H9 (cell line): ENCODE measurements at regions not wholly inside any gene's neighbourhood (a gene's known extent, or its start where the extent isn't known, plus 50 kb on each side); places are given as distances from the start of the nearest gene placed in this dataset.

ENCODE experiments used
- DNase-seq: peaks from one replicate; pipeline ENCODE4 v3.0.0-alpha.2; 2017
- H2AFZ ChIP-seq: one replicate; pipeline ENCODE4 v1.6.1; 2013; ENCODE audit warnings: mild to moderate bottlenecking, low read length, control low read depth, moderate library complexity
- H2AK5ac ChIP-seq: 2 replicates; pipeline ENCODE4 v1.6.1; 2013; ENCODE audit warnings: low read length, control low read depth, mixed read lengths; ENCODE audit not compliant: insufficient read length
- H2BK120ac ChIP-seq: one replicate; pipeline ENCODE4 v1.6.1; 2013; ENCODE audit warnings: low read depth, mild to moderate bottlenecking, low read length, control low read depth, inconsistent platforms; ENCODE audit not compliant: poor library complexity, severe bottlenecking
- H2BK12ac ChIP-seq: 2 replicates; pipeline ENCODE4 v1.6.1; 2013; ENCODE audit warnings: low read length, control low read depth, mixed read lengths, low read depth; ENCODE audit not compliant: insufficient read length
- H2BK15ac ChIP-seq: 2 replicates; pipeline ENCODE4 v1.6.1; 2013; ENCODE audit warnings: low read depth, low read length, control low read depth
- H2BK20ac ChIP-seq: one replicate; pipeline ENCODE4 v1.6.1; 2013; ENCODE audit warnings: low read depth, mild to moderate bottlenecking, low read length, control low read depth, inconsistent platforms; ENCODE audit not compliant: poor library complexity, severe bottlenecking
- H2BK5ac ChIP-seq: 2 replicates; pipeline ENCODE4 v1.6.1; 2013; ENCODE audit warnings: low read length, control low read depth, mixed read lengths; ENCODE audit not compliant: insufficient read length
- H3K14ac ChIP-seq: 2 replicates; pipeline ENCODE4 v1.6.1; 2013; ENCODE audit warnings: low read length, control low read depth; ENCODE audit not compliant: insufficient read depth
- H3K18ac ChIP-seq: 2 replicates; pipeline ENCODE4 v1.6.1; 2013; ENCODE audit warnings: low read depth, mild to moderate bottlenecking, mixed read lengths, low read length, control low read depth; ENCODE audit not compliant: insufficient read length
- H3K23ac ChIP-seq: 2 replicates; pipeline ENCODE4 v1.6.1; 2013; ENCODE audit warnings: low read length, control low read depth, mixed read lengths, low read depth; ENCODE audit not compliant: insufficient read length
- H3K23me2 ChIP-seq: 2 replicates; pipeline ENCODE4 v1.6.1; 2013; ENCODE audit warnings: low read depth, mild to moderate bottlenecking, mixed read lengths, low read length, control low read depth; ENCODE audit not compliant: insufficient read length, poor library complexity, severe bottlenecking
- H3K27ac ChIP-seq: 2 replicates; pipeline ENCODE4 v1.5.1; 2013; ENCODE audit warnings: low read length, control low read depth, mixed read lengths, low read depth; ENCODE audit not compliant: insufficient read length
- H3K27me3 ChIP-seq: 2 replicates; pipeline ENCODE4 v1.6.1; 2013; ENCODE audit warnings: low read length, control low read depth, inconsistent platforms; ENCODE audit not compliant: insufficient read depth
- H3K4ac ChIP-seq: 2 replicates; pipeline ENCODE4 v1.6.1; 2013; ENCODE audit warnings: low read depth, mild to moderate bottlenecking, control low read depth, inconsistent platforms, low read length, moderate library complexity
- H3K4me1 ChIP-seq: 2 replicates; pipeline ENCODE4 v1.6.1; 2013; ENCODE audit warnings: low read length, control low read depth, inconsistent platforms; ENCODE audit not compliant: insufficient read depth
- H3K4me2 ChIP-seq: 2 replicates; pipeline ENCODE4 v1.6.1; 2013; ENCODE audit warnings: low read length, control low read depth, mixed read lengths; ENCODE audit not compliant: insufficient read length, insufficient read depth
- H3K56ac ChIP-seq: 2 replicates; pipeline ENCODE4 v1.6.1; 2013; ENCODE audit warnings: low read depth, mild to moderate bottlenecking, mixed read lengths, low read length, control low read depth; ENCODE audit not compliant: insufficient read length
- H3K79me1 ChIP-seq: 2 replicates; pipeline ENCODE4 v1.6.1; 2013; ENCODE audit warnings: low read depth, mild to moderate bottlenecking, moderate library complexity, low read length, control low read depth, inconsistent platforms; ENCODE audit not compliant: insufficient read depth, poor library complexity, severe bottlenecking
- H3K79me2 ChIP-seq: 2 replicates; pipeline ENCODE4 v1.6.1; 2013; ENCODE audit warnings: low read length, control low read depth, inconsistent platforms; ENCODE audit not compliant: insufficient read depth
- H3K9ac ChIP-seq: 2 replicates; pipeline ENCODE4 v1.6.1; 2013; ENCODE audit warnings: low read length, control low read depth, mixed read lengths; ENCODE audit not compliant: insufficient read length; ENCODE audit errors: extremely low read depth
- H3K9me3 ChIP-seq: one replicate; pipeline ENCODE4 v1.6.1; 2013; ENCODE audit warnings: low read depth, low read length, inconsistent platforms; ENCODE audit not compliant: control insufficient read depth
- H3T11ph ChIP-seq: one replicate; pipeline ENCODE4 v1.6.1; 2013; ENCODE audit warnings: mild to moderate bottlenecking, low read length, control low read depth, inconsistent platforms
- H4K20me1 ChIP-seq: one replicate; pipeline ENCODE4 v1.6.1; 2013; ENCODE audit not compliant: control insufficient read depth, insufficient read length, insufficient read depth
- H4K5ac ChIP-seq: 2 replicates; pipeline ENCODE4 v1.6.1; 2013; ENCODE audit warnings: low read depth, mild to moderate bottlenecking, mixed read lengths, low read length, control low read depth; ENCODE audit not compliant: insufficient read length
- H4K8ac ChIP-seq: replicated peaks from 2 replicates; pipeline ENCODE4 v1.6.1; 2013; ENCODE audit warnings: low read length, control low read depth, mixed read lengths, low read depth; ENCODE audit not compliant: insufficient read length
- H4K91ac ChIP-seq: 2 replicates; pipeline ENCODE4 v1.6.1; 2013; ENCODE audit warnings: low read depth, mild to moderate bottlenecking, moderate library complexity, mixed read lengths, low read length, control low read depth; ENCODE audit not compliant: insufficient read length
- H3K27ac Mint-ChIP-seq, 3 experiments: 2 replicates in 2 of 3; 3 replicates in 1 of 3; pipeline ENCODE4 v1.8.0; 2020 to 2021; ENCODE audit warnings: mixed read lengths in 3 of 3, mild to moderate bottlenecking in 1 of 3, moderate library complexity in 1 of 3
- H3K27me3 Mint-ChIP-seq: 2 replicates; pipeline ENCODE4 v1.8.0; 2021; ENCODE audit warnings: low read depth, mild to moderate bottlenecking, moderate library complexity, mixed read lengths
- H3K36me3 Mint-ChIP-seq, 3 experiments: 2 replicates in 2 of 3; 3 replicates in 1 of 3; pipeline ENCODE4 v1.8.0; 2020 to 2021; ENCODE audit warnings: low read depth in 3 of 3, mixed read lengths in 3 of 3; ENCODE audit not compliant: insufficient read depth in 1 of 3
- H3K4me1 Mint-ChIP-seq, 2 experiments: 2 replicates each; pipeline ENCODE4 v1.8.0; 2020; ENCODE audit warnings: mixed read lengths in 2 of 2
- H3K4me3 Mint-ChIP-seq, 2 experiments: 2 replicates in 1 of 2; 3 replicates in 1 of 2; pipeline ENCODE4 v1.8.0; 2020 to 2021; ENCODE audit warnings: mild to moderate bottlenecking in 2 of 2, mixed read lengths in 2 of 2, moderate library complexity in 1 of 2
- H3K9me3 Mint-ChIP-seq, 2 experiments: 2 replicates in 1 of 2; 3 replicates in 1 of 2; pipeline ENCODE4 v1.8.0; 2020; ENCODE audit warnings: mild to moderate bottlenecking in 2 of 2, mixed read lengths in 2 of 2, moderate library complexity in 1 of 2
- WGBS: extraction: QIAGEN DNeasy Blood & Tissue Kit; methylation state at CpG from one replicate; pipeline ENCODE4 v1.1.7; 2013; ENCODE audit warnings: missing lambda C conversion rate, low lambda C conversion rate, mixed read lengths; ENCODE audit not compliant: insufficient read length; ENCODE audit errors: extremely low coverage; 5-methylcytosine and 5-hydroxymethylcytosine counted together
- TF ChIP-seq, protein P1 (sequence below): fragments of 200-600 bp; sonication (generic); conservative IDR thresholded peaks from 3 replicates; pipeline ENCODE4 v1.8.0; 2021; ENCODE audit warnings: antibody characterized with exemption, mild to moderate bottlenecking

DNA sequence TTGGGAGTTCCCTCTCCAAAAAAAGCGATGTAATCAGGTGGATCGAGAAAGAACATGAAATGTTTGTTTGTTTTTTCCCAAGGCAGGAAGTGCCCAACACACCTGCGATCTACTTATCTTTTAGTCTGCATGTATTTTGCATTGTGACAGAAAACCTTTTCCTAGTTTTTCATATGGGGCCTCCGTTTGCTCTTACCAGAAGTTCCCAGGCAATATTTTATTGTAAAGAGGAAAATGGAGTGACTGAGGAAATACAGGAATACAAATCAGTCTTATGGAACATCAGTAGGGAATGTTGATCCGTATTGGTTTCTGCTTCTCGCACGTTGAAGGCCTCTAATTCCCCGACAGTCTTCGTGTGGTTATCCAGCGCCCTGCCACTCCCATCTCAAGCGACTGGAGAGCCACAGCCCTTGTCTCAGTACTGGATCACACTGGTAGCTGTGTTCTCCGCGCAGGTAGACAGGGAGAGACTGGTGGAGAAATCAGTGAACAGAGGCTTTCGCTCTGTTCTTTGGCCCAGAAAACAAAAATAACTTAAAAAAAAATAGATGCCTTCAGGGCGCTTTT lies 107.4 kb downstream of the TRIM27 start:
- H3K27me3 ChIP-seq = peaks cover 67% of the 10 kb centered on the region
- H3K23me2 ChIP-seq = peaks cover 10% of the 10 kb centered on the region
- H3K4me3 Mint-ChIP-seq = peak overlapping the region; percentile 59 to 85
- H3K23ac ChIP-seq = no peak overlapping the region
- no peak overlapping the region for H2AK5ac ChIP-seq
- H3K4me1 ChIP-seq = peaks cover 7% of the 10 kb centered on the region; the same call in 1 of the 2 replicates
- H3K27me3 Mint-ChIP-seq = peaks cover 96% of the 10 kb centered on the region
- no peak overlapping the region for H3T11ph ChIP-seq
- H3K36me3 Mint-ChIP-seq = no peaks in the 10 kb centered on the region; a peak in 1 of 7 replicates
- no peak overlapping the region for H2BK12ac ChIP-seq
- H3K27ac ChIP-seq = no peak overlapping the region
- peaks cover 33 to 58% of the 10 kb centered on the region in 2 experiments for H3K4me1 Mint-ChIP-seq
- H2AFZ ChIP-seq = no peak overlapping the region
- H4K5ac ChIP-seq = no peak overlapping the region
- no peak for DNase-seq
- no peak overlapping the region for H2BK20ac ChIP-seq
- peak overlapping the region; percentile 92 for H3K4me2 ChIP-seq
- no peak overlapping the region for H4K91ac ChIP-seq
- no peaks in the 10 kb centered on the region for H3K9me3 ChIP-seq
- H3K79me1 ChIP-seq = no peaks in the 10 kb centered on the region
- no peak overlapping the region for H2BK120ac ChIP-seq
- no peaks in the 10 kb centered on the region for H3K79me2 ChIP-seq
- H3K4ac ChIP-seq = no peak overlapping the region
- no peak overlapping the region for H3K14ac ChIP-seq
- no peak overlapping the region for H3K9ac ChIP-seq
- no peak overlapping the region for H4K8ac ChIP-seq
- no peak overlapping the region for H2BK5ac ChIP-seq
- no peak overlapping the region for H3K27ac Mint-ChIP-seq
- no peaks in the 10 kb centered on the region for H4K20me1 ChIP-seq
- H3K56ac ChIP-seq = no peak overlapping the region
- peaks cover 0 to 7% of the 10 kb centered on the region in 2 experiments; a peak in 2 of 5 replicates for H3K9me3 Mint-ChIP-seq
- H2BK15ac ChIP-seq = no peak overlapping the region
- no peak overlapping the region for H3K18ac ChIP-seq
- no CpG with 5 or more reads among the region's 15 CpGs for WGBS
- TF ChIP-seq, protein P1, sequence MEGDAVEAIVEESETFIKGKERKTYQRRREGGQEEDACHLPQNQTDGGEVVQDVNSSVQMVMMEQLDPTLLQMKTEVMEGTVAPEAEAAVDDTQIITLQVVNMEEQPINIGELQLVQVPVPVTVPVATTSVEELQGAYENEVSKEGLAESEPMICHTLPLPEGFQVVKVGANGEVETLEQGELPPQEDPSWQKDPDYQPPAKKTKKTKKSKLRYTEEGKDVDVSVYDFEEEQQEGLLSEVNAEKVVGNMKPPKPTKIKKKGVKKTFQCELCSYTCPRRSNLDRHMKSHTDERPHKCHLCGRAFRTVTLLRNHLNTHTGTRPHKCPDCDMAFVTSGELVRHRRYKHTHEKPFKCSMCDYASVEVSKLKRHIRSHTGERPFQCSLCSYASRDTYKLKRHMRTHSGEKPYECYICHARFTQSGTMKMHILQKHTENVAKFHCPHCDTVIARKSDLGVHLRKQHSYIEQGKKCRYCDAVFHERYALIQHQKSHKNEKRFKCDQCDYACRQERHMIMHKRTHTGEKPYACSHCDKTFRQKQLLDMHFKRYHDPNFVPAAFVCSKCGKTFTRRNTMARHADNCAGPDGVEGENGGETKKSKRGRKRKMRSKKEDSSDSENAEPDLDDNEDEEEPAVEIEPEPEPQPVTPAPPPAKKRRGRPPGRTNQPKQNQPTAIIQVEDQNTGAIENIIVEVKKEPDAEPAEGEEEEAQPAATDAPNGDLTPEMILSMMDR = no peak
